ENCODE measurements at regions not wholly inside any gene's neighbourhood (a gene's known extent, or its start where the extent isn't known, plus 50 kb on each side); places are given as distances from the start of the nearest gene placed in this dataset.

- DNase-seq = no peak
Observed at GRCh38 chr2:133721118-133721517, 152.9 kb upstream of the NCKAP5 start.

GRCh38 chr2:133723133-133723532 is 154.9 kb upstream of the NCKAP5 start:
- no peak for DNase-seq

DNA sequence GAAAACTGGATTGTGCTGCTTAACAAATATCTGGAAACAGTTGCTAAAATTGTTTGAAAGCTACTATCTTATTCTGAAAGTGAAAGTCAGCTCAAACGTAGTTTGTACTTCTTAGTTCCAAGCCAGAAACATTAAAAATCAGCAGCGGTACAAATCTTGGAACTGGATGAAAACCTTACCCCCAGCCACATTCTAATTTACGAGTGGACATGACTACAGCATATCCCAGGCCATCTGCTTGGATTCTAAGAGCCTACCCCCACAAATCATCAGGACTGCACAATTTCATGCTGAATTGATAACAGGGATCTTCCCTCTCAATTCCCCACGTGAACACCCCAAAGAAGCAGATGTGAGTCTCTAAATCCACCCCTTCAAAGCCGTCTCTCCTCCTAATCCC is 158.7 kb upstream of the NCKAP5 start:
- no peak for DNase-seq

DNA sequence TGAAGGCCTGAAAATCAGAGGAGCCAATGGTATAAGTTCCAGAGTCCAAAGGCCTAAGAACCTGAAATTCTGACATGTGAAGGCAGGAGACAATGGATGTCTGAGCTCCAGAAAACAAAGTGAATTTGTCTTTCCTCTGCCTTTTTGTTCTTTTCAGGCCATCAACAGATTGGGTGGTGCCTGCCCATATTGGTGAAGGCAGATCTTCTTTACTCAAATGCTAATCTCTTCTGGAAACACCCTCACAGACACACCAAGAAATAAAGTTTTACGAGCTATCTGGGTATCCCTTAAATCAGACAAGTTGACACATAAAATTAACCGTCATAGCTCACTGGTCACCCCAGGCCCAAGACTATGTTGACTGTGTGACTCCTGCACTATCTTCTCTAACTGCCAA is 163.8 kb upstream of the NCKAP5 start:
- DNase-seq = no peak

- no peak for DNase-seq
Observed at GRCh38 chr2:133732982-133733900, 165.0 kb upstream of the NCKAP5 start.

- DNase-seq = no peak
Observed at GRCh38 chr2:133733901-133734255, 165.6 kb upstream of the NCKAP5 start.

DNA sequence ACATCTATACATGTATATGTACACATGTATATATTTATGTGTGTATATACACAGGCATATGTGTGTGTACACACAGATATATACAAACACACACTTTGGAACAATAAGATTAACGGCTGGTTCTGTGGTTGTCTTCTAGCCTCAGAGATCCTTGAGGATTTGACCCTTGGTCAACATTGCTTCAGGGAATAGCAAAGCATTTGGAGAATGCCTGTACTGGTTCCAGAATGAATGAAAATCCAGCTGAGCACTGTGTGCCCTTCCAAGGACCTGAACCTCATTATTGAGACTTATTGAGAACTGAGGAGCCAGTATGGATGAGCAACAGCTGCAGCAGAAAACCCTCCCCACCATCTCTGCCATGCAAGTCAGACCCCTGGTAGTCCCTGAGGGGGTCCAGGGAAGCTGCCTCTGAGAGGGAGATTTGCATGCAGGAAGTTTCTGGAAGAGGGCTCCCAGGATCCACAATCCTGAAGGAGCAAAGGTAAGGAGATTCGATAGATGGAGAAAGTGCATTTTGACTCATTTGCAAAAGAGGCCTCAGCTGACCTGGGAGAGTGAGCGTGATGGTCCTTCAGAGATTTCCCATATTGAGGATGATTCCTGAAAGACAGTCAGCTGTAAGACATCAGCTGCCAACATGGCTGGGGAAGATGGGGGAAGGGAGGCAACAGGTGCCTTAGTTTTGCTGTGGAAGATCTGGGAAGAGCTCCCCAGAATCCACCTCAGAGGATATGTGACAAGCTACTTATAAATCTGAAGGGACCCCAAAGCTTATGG is 166.6 kb upstream of the NCKAP5 start:
- no peak for DNase-seq

GRCh38 chr2:133736674-133737073 is 168.4 kb upstream of the NCKAP5 start:
- DNase-seq = no peak

DNA sequence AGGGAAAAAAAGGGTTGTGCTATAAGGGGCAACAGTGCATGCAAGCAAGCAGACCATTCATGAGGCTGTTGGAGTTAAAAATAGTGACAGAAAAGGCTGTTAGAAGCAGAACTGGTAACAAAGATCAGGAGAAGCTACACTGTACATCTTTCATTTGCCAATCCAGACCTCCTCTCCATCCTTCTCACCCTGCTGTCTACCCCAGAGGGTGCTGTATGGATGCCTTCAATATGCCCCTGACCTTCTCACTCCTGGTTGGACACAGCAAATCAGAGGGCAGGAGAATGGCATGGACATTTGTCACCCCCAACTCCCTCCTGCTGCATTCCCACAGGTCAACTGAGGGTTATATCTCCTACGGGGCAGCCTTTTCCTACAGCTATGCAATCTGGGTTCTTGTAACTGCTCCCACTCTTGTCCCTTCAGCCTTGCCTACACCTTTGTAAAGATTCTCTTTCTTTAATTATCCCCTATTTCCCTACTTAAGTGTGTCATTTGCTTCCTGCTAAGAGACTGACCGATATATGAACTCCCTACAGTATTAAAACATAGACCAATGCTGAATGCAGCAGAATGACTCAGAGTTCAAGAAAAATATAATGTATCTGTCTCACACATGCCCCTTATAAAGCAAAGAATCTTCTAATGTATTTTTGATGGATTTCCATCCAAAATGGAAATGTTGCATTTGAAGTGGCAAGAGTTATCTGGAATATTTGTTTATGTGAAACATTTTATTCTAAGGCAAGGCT is 169.2 kb upstream of the NCKAP5 start:
- no peak for DNase-seq

DNA sequence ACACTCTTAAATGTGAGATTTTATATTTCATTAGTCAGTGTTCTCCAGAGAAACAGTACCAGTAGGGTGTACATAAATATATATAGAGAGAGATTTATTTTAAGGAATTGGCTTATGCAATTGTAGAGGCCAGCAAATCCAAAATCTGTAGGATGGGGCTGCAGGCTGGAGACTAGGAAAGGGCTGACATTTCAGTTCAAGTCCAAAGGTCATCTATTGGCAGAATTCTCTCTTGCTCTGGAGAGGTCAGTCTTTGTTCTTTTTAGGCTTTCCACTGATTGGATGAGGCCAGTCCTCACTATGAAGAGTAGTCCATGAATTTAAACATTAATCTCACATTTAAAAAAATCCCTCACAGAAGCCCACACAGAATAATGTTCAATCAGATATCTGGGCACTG is 170.8 kb upstream of the NCKAP5 start:
- no peak for DNase-seq

GRCh38 chr2:133740500-133740899 is 172.2 kb upstream of the NCKAP5 start:
- DNase-seq = no peak

- no peak for DNase-seq
Observed at GRCh38 chr2:133748007-133748700, 179.9 kb upstream of the NCKAP5 start.

DNA sequence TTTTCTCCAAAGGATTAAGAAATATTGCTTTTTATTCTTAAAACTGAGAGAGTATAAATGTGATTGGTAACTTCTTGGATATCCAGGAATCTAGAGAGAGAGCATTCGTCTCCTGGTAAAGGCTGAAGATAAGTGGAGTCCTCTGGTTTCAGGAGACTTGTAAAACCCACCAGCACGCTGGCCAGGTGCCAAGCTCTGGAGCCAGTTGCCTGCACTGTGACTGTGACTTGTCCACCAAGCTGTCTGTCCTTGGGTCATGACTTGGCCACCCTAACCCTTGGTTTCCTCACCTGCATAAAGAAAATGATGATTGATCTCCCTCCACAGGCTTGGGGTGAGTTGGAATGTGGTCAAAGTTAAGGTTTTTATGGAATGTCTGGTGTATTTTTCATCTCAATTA is 185.4 kb upstream of the NCKAP5 start:
- no peak for DNase-seq

GRCh38 chr2:133755480-133756300 is 187.4 kb upstream of the NCKAP5 start:
- no peak for DNase-seq

DNA sequence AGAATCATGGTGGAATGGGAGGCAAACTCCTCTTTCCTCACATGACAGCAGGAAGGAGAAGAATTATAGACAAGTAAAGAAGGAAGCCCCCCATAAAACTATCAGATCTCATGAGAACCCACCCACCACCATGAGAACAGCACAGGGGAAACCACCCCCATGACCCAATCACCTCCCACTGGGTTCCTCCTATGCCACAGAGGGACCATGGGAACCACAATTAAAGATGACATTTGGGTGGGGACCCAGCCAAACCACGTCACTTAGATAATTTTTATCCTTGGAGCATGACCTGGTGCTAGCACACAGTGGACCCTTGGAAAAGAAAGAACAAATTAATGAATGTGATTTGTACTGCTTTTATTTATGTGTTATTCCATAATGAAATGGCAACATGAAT is 188.6 kb upstream of the NCKAP5 start:
- DNase-seq = no peak

- DNase-seq = no peak
Observed at GRCh38 chr2:133760376-133760775, 192.1 kb upstream of the NCKAP5 start.

DNA sequence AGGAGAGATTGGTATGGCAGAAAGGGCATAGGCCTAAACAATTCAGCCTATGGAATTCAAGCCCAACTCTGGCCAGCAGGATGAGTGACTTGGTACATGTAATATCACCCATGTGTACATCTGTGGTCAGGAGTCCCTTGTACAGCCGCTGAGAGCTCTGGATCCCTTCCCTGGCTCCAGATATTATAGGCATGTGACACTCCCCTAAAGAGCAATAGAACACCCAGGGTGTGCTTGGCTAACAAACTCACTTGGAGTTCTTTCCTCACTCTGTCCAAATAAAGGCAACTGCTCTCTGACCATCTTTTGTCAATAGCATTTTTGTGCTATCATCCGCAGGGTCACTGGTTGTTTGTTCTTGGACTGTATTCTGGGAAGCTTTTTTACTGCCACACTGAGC is 197.4 kb upstream of the NCKAP5 start:
- DNase-seq = no peak

DNA sequence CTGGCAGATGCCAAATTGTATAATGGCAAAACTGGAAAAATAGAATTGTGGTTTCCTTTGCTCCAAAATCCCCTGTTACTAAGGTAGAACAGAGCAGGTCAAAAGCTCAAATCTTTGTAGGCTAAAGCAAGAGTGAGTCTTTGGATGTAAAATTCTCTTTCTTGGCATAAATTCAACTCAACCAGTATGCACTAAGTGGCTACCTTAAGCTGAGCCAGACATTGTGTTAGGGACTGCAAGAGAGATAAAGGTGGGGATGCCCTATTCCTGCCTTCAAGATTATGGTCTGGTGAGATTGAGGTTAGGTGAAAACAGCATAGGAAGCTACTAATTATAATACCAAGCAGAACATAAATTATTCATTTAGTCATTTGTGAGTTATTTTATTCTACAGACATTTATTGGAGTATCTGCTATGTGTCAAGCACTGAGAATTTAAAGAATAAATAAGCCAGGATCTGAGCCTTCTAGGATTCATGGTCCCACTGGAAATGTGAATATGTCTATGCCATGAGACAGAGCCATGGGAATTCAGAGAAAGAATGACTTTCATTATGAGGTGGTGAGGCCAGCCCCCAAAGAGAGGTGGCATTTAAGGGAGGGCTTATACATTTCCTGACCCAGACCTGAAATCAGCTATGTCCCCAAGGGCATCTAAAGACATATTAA is 198.0 kb upstream of the NCKAP5 start:
- no peak for DNase-seq

DNA sequence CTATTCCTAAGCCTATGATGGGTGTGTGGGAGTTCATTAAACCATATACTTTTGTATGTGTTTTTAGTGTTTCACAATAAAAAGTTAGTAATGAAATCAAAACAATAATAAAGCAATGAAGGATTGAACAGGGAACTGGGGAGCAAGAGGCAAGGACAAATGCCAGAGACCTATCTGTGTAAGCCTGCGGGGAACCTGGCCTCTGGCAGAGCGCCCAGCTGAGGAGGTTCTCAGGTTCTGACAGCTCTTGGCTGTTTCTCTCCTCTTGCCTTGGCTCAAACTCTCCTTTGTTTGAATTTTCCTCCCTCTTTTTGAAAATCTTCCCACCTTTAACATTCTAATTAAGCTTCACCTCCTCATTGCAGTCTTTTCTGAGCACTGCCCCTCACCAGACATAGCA is 200.0 kb upstream of the NCKAP5 start:
- DNase-seq = no peak

GRCh38 chr2:133768658-133769435 is 200.6 kb upstream of the NCKAP5 start:
- no peak for DNase-seq

All from CD4-positive, alpha-beta T cell treated with Interleukin-6 for 4 hours (primary cell).